Activated CD4-positive, CD25-positive, alpha-beta regulatory T cell treated with anti-CD3 and anti-CD28 coated beads, Interleukin-2, amount 50 U/mL, for 72 hours (primary cell): ENCODE measurements at regions not wholly inside any gene's neighbourhood (a gene's known extent, or its start where the extent isn't known, plus 50 kb on each side); places are given as distances from the start of the nearest gene placed in this dataset.
"Not testable (repeated sequence)": the region's sequence is repeated elsewhere in the genome, so short reads cannot be mapped to it uniquely, and the experiment has no call there.

Source experiments
- DNase-seq: peaks from one replicate; pipeline ENCODE4 v3.0.0; 2021

GRCh38 chr1:234896477-234897389 is 231.9 kb downstream of the TOMM20 start:
- DNase-seq, result no peak

GRCh38 chr1:234893725-234894630 is 234.7 kb downstream of the TOMM20 start:
- DNase-seq, result no peak

GRCh38 chr1:234893359-234893724 is 235.3 kb downstream of the TOMM20 start:
- DNase-seq, result no peak

DNA sequence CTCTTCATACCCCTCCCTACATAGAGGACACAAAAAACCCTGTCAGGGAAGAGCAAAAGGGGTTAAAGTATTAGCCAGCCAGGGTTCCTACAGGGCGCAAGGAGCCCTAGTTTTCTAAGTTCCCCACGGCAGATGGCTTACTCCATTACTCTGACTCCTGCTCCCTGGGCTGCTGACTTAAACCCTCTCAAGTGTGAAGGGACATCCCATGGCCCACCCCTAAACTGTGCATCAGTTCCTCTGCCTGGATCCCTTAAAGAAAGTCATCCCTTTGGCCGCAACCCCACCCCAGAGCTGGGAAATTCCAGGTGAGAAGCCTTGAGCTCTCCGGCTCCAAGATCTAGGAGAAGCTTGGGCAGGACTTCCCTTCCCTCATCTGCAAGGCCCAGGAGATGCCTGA is 236.0 kb downstream of the TOMM20 start:
- DNase-seq, result no peak

DNA sequence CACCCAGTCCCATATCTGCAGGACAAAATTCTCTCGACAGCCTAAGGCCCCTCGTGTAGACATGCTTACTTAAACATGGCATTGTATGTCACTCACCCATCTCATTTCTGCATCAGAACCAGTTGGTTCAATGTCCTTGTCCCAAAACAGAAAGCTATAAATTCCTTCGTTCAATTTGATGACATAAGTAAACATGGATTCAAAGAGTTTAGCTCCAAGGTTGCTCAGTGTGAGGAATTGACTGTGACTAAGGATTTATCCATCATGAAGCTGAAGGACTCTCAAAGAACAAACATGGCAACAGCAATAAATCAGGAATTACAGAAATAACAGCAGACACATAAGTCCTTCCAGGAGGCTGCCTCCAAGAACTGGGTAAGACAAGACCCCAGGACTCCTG is 237.2 kb downstream of the TOMM20 start:
- no peak for DNase-seq

DNA sequence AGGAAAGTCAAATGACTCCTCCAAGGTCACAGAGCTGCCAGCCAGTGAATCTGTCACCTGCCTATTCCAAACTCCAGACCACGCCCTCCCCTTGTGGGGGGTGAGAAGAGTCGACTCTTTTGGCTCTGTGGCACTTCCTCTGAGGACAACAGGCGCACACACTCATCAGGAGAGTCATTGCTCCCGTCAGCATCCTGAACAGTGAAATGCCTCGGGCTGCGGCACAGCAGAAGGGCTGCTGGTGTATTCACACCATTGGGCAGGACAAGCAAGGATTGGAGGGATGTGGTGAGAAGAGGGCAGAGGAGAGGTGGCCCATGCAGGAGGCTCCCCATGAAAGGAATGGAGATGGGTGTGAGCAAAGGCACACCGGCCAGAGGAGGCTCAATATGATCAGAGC is 239.0 kb downstream of the TOMM20 start:
- DNase-seq, result no peak

GRCh38 chr1:234888247-234888646 is 240.4 kb downstream of the TOMM20 start:
- not testable (repeated sequence) for DNase-seq

DNA sequence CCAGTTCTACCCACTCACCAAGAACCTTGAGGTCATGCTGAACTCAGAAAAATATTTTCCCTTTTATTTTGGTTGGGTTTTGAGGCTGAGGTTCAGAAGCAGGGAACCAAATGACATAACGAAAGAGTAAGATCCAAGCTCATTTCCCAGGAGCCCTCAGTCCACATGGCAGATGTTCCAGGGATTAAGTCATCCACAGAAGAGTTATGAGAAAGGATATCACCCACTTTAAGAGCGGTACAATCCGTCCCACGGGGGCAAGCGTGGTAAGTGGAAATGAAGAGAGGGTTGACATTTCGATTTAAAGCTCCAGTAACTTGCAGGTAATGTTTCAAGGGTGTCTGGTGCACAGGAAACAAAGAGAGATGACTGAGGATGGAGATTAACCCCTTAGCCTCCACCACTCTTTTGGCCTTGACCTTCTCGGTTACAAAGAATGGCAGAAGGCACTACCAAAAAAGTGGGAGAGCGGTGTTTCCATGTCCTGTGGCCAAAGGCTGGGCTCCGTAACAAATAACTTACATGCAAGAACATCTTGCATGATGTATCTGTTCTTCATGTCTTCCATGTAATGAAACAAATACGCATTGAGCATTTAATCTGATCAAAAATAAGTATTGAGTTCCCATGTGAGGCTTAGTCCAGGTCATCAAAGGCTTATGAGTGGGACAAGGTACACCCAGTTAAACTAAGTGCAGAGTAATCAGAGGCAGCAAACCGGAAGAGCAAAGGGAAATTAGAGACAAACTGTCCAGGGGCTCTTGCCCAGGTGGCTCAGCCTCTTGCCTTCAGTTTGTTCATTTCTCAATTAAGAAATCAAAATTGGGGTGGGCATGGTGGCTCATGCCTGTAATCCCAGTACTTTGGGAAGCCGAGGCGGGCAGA is 241.4 kb downstream of the TOMM20 start:
- no peak for DNase-seq

GRCh38 chr1:234886081-234886984 is 242.3 kb downstream of the TOMM20 start:
- DNase-seq, result no peak

- no peak for DNase-seq
Measured at GRCh38 chr1:234885601-234886000, 243.0 kb downstream of the TOMM20 start.

DNA sequence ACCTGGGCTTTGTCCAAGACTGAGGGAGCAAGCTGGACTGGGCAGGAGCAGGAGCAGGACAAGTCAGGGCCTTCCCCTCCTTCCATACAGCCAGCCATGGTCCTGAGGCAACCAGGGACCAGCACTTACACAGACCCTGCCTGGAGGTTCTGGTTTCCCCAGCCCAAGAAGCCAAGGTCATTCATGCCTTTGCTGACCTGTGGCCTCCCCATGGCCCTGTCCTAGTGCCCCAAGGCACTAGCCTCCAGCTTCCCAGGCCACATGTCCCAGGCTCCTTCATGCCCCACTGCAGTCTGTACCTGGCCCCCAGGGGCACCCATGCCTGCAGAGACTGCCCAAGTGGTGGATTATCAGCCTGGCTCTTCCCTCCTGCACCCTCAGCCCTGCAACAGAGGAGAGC is 243.9 kb downstream of the TOMM20 start:
- no peak for DNase-seq

GRCh38 chr1:234884006-234884405 is 244.6 kb downstream of the TOMM20 start:
- DNase-seq, result no peak

GRCh38 chr1:234882898-234883297 is 245.7 kb downstream of the TOMM20 start:
- no peak for DNase-seq

GRCh38 chr1:234881893-234882771 is 246.5 kb downstream of the TOMM20 start:
- DNase-seq, result no peak

DNA sequence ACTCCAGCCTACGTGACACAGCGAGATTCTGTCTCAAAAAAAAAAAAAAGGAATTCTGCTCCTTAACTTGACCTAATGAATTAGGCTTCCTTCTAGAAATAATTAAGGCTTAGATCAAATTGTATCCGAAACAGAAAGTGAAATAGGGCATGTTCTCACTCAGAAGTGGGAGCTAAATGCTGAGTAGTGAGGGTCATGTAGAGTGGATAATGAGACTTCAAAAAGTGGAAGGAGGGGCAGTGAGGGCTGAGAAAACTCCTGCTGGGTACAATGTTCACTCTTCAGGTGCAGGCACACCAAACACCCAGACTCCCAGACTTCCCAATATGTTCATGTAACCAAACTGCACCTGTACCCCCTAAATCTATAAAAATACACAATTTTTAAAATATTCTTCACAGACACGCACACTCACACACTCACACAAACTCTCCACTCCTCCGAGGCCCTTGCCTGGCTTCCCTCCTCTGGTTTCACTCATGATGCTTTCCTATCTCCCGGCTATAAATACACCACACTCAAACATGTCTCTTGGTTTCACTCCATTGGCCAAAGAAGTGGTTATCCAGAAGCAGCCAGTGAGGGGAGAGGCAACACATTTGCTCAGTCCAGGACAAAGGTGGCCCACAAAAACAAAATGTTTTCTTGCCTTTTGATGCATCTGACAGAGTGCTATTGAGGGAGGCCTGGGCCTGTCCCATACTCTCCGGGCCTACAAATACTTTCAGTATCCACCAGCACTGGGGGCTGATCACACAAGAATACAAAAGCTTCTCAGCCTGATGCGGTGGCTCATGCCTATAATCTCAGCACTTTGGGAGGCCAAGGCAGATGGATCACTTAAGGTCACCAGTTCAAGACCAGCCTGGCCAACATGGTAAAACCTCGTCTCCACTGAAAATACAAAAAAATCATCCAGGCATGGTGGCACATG is 249.2 kb downstream of the TOMM20 start:
- DNase-seq, result no peak

GRCh38 chr1:234878288-234878687 is 250.3 kb downstream of the TOMM20 start:
- DNase-seq, result no peak

GRCh38 chr1:234877761-234878160 is 250.9 kb downstream of the TOMM20 start:
- no peak for DNase-seq

GRCh38 chr1:234875953-234876855 is 252.4 kb downstream of the TOMM20 start:
- DNase-seq, result no peak
